Breast epithelium (tissue), 4 donors: ENCODE measurements at regions not wholly inside any gene's neighbourhood (a gene's known extent, or its start where the extent isn't known, plus 50 kb on each side); places are given as distances from the start of the nearest gene placed in this dataset.

Experiments
- DNase-seq, 2 donors: peaks; one replicate each; pipeline ENCODE4 v3.0.0-alpha.2; 2019; ENCODE audit warnings: low spot score in 2 of 2
- H3K27ac ChIP-seq, 2 donors: fragments of 200-600 bp; sonication (generic) in 1 of 2; one replicate each; pipeline ENCODE4 v1.5.1; 2016 to 2019; ENCODE audit warnings: mild to moderate bottlenecking in 1 of 2
- H3K27me3 ChIP-seq, 2 donors: fragments of 200-600 bp; sonication (generic) in 1 of 2; one replicate each; pipeline versions ENCODE4 v1.5.1 to v1.6.0; 2017 to 2019; ENCODE audit warnings: control low read depth in 1 of 2, mild to moderate bottlenecking in 1 of 2
- H3K36me3 ChIP-seq: fragments of 200-600 bp; one replicate; pipeline ENCODE4 v1.5.1; 2019
- H3K4me1 ChIP-seq, 2 donors: fragments of 200-600 bp; sonication (generic); one replicate each; pipeline ENCODE4 v1.5.1; 2016 to 2019; ENCODE audit warnings: control low read depth in 1 of 2
- H3K4me3 ChIP-seq, 3 donors: fragments of 200-600 bp; sonication (generic); 1 replicate in 2 of 3; 2 replicates in 1 of 3; pipeline ENCODE4 v1.5.1; 2016 to 2019; ENCODE audit warnings: mild to moderate bottlenecking in 3 of 3, moderate library complexity in 2 of 3
- H3K9me3 ChIP-seq, 2 donors: fragments of 200-600 bp; sonication (generic) in 1 of 2; one replicate each; pipeline ENCODE4 v1.5.1; 2016 to 2019; ENCODE audit warnings: control low read depth in 1 of 2
- CTCF ChIP-seq, 3 donors: fragments of 450-650 bp; IDR thresholded peaks; one replicate each; pipeline ENCODE4 v1.5.1; 2016 to 2017; ENCODE audit warnings: antibody characterized with exemption in 3 of 3, mild to moderate bottlenecking in 3 of 3, moderate library complexity in 3 of 3
- POLR2A ChIP-seq: fragments of 450-650 bp; IDR thresholded peaks from one replicate; pipeline ENCODE4 v1.6.1; 2016; ENCODE audit warnings: antibody characterized with exemption, mild to moderate bottlenecking, moderate library complexity
- POLR2AphosphoS5 ChIP-seq, 3 donors: sonication (generic); formaldehyde crosslinking; IDR thresholded peaks; one replicate each; pipeline ENCODE4 v1.6.1; 2017; ENCODE audit warnings: antibody characterized with exemption in 3 of 3
- intact Hi-C: fragments of 100-400 bp; cut with DNase I; formaldehyde crosslinking; loops from one replicate; pipeline ENCODE4 v1.15.1; 2023; ENCODE audit warnings: low total_unique reads

- Histone ChIP-seq H3K4me1 (no peaks in the 10 kb centered on the region), H3K27me3 (no peaks in the 10 kb centered on the region), H3K9me3 (no peaks in the 10 kb centered on the region), H3K27ac (no peak overlapping the region), H3K36me3 (no peaks in the 10 kb centered on the region), H3K4me3 (no peak overlapping the region)
- no peak for DNase-seq
- TF ChIP-seq POLR2AphosphoS5 (IDR thresholded peaks at IDR 0.05) (no peak), CTCF (IDR thresholded peaks at IDR 0.05) (no peak), POLR2A (no peak)
- intact Hi-C loops: no loop called here
These were observed 61.4 kb upstream of the ABCB5 start for GRCh38 chr7:20554072-20554471.

GRCh38 chr7:20556091-20556490 lies 59.4 kb upstream of the ABCB5 start:
- Histone ChIP-seq H3K9me3 (no peaks in the 10 kb centered on the region), H3K27ac (no peak overlapping the region)

GRCh38 chr7:20557116-20557515 lies 58.4 kb upstream of the ABCB5 start:
- Histone ChIP-seq H3K27ac (no peak overlapping the region), H3K27me3 (no peaks in the 10 kb centered on the region)
- no peak for TF ChIP-seq CTCF (IDR thresholded peaks at IDR 0.05)
- TF ChIP-seq POLR2A: no peak
- TF ChIP-seq POLR2AphosphoS5 (IDR thresholded peaks at IDR 0.05): no peak

More at GRCh38 chr7:20556091-20556490, 59.4 kb upstream of the ABCB5 start:
- DNase-seq: no peak
- intact Hi-C loops: no loop called here
- H3K36me3 ChIP-seq: no peaks in the 10 kb centered on the region
- no peaks in the 10 kb centered on the region for H3K27me3 ChIP-seq
- H3K4me3 ChIP-seq: no peak overlapping the region
- no peaks in the 10 kb centered on the region for H3K4me1 ChIP-seq
- TF ChIP-seq CTCF (IDR thresholded peaks at IDR 0.05) (no peak), POLR2A (no peak), POLR2AphosphoS5 (IDR thresholded peaks at IDR 0.05) (no peak)

GRCh38 chr7:20558963-20559716 lies 56.3 kb upstream of the ABCB5 start:
- DNase-seq: no peak
- TF ChIP-seq POLR2A (no peak), CTCF (IDR thresholded peaks at IDR 0.05) (no peak), POLR2AphosphoS5 (IDR thresholded peaks at IDR 0.05) (no peak)
- Histone ChIP-seq H3K27ac (no peak overlapping the region), H3K4me1 (no peaks in the 10 kb centered on the region), H3K9me3 (no peaks in the 10 kb centered on the region), H3K4me3 (no peak overlapping the region), H3K36me3 (no peaks in the 10 kb centered on the region), H3K27me3 (no peaks in the 10 kb centered on the region)
- intact Hi-C loops: no loop called here

More at GRCh38 chr7:20557116-20557515, 58.4 kb upstream of the ABCB5 start:
- no peaks in the 10 kb centered on the region for H3K36me3 ChIP-seq
- intact Hi-C loops: no loop called here
- no peak overlapping the region for H3K4me3 ChIP-seq
- H3K9me3 ChIP-seq: no peaks in the 10 kb centered on the region
- H3K4me1 ChIP-seq: no peaks in the 10 kb centered on the region
- no peak for DNase-seq

GRCh38 chr7:20559883-20560282 lies 55.6 kb upstream of the ABCB5 start:
- H3K4me1 ChIP-seq: no peaks in the 10 kb centered on the region
- H3K36me3 ChIP-seq: no peaks in the 10 kb centered on the region
- no peaks in the 10 kb centered on the region for H3K27me3 ChIP-seq
- no peak for DNase-seq
- H3K4me3 ChIP-seq: no peak overlapping the region
- H3K9me3 ChIP-seq: no peaks in the 10 kb centered on the region
- intact Hi-C loops: no loop called here
- no peak for TF ChIP-seq POLR2AphosphoS5 (IDR thresholded peaks at IDR 0.05)
- TF ChIP-seq POLR2A: no peak
- TF ChIP-seq CTCF (IDR thresholded peaks at IDR 0.05): no peak
- H3K27ac ChIP-seq: no peak overlapping the region
